ENCODE measurements at regions not wholly inside any gene's neighbourhood (a gene's known extent, or its start where the extent isn't known, plus 50 kb on each side); places are given as distances from the start of the nearest gene placed in this dataset.

GRCh38 chr13:71124230-71124629 is 742.8 kb downstream of the DACH1 start:
- H3K36me3 ChIP-seq (ENCODE audit: control insufficient read depth, insufficient read depth, low read length), result no peaks in the 10 kb centered on the region
- no peak for FAIRE-seq
- TF ChIP-seq CTCF (IDR thresholded peaks at IDR 0.05; ENCODE audit: insufficient read depth, low read length, severe bottlenecking), result no peak

GRCh38 chr13:71118779-71119364 is 748.1 kb downstream of the DACH1 start:
- Histone ChIP-seq H3K36me3 (ENCODE audit: control insufficient read depth, insufficient read depth, low read length) (no peaks in the 10 kb centered on the region), H3K4me3 (ENCODE audit: low read depth, low read length) (no peak overlapping the region), H3K27me3 (ENCODE audit: control insufficient read depth, insufficient read depth, low read length) (no peaks in the 10 kb centered on the region)
- no peak for DNase-seq (ENCODE audit: low read depth)
- TF ChIP-seq CTCF (IDR thresholded peaks at IDR 0.05; ENCODE audit: insufficient read depth, low read length, severe bottlenecking), result no peak
- no peak for FAIRE-seq

More at GRCh38 chr13:71124230-71124629, 742.8 kb downstream of the DACH1 start:
- no peak for DNase-seq (ENCODE audit: low read depth)
- no peaks in the 10 kb centered on the region for H3K27me3 ChIP-seq (ENCODE audit: control insufficient read depth, insufficient read depth, low read length)
- no peak overlapping the region for H3K4me3 ChIP-seq (ENCODE audit: low read depth, low read length)

GRCh38 chr13:71117920-71118319 is 749.1 kb downstream of the DACH1 start:
- no peak for TF ChIP-seq CTCF (IDR thresholded peaks at IDR 0.05; ENCODE audit: insufficient read depth, low read length, severe bottlenecking)
- Histone ChIP-seq H3K4me3 (ENCODE audit: low read depth, low read length) (no peak overlapping the region), H3K27me3 (ENCODE audit: control insufficient read depth, insufficient read depth, low read length) (no peaks in the 10 kb centered on the region), H3K36me3 (ENCODE audit: control insufficient read depth, insufficient read depth, low read length) (no peaks in the 10 kb centered on the region)
- DNase-seq (ENCODE audit: low read depth), result no peak
- FAIRE-seq, result no peak

GRCh38 chr13:71115301-71115700 is 751.7 kb downstream of the DACH1 start:
- no peak for FAIRE-seq
- Histone ChIP-seq H3K4me3 (ENCODE audit: low read depth, low read length) (no peak overlapping the region), H3K27me3 (ENCODE audit: control insufficient read depth, insufficient read depth, low read length) (no peaks in the 10 kb centered on the region), H3K36me3 (ENCODE audit: control insufficient read depth, insufficient read depth, low read length) (no peaks in the 10 kb centered on the region)
- TF ChIP-seq CTCF (IDR thresholded peaks at IDR 0.05; ENCODE audit: insufficient read depth, low read length, severe bottlenecking), result no peak
- no peak for DNase-seq (ENCODE audit: low read depth)

- H3K36me3 ChIP-seq (ENCODE audit: control insufficient read depth, insufficient read depth, low read length), result no peaks in the 10 kb centered on the region
- no peak overlapping the region for H3K4me3 ChIP-seq (ENCODE audit: low read depth, low read length)
- H3K27me3 ChIP-seq (ENCODE audit: control insufficient read depth, insufficient read depth, low read length), result no peaks in the 10 kb centered on the region
- TF ChIP-seq CTCF (IDR thresholded peaks at IDR 0.05; ENCODE audit: insufficient read depth, low read length, severe bottlenecking), result no peak
- FAIRE-seq (no peak), DNase-seq (ENCODE audit: low read depth) (no peak)
Measured at GRCh38 chr13:71096421-71096820, 770.6 kb downstream of the DACH1 start.

GRCh38 chr13:71090990-71091389 is 776.0 kb downstream of the DACH1 start:
- no peak for DNase-seq (ENCODE audit: low read depth)
- no peak for TF ChIP-seq CTCF (IDR thresholded peaks at IDR 0.05; ENCODE audit: insufficient read depth, low read length, severe bottlenecking)
- no peak overlapping the region for H3K4me3 ChIP-seq (ENCODE audit: low read depth, low read length)
- no peak for FAIRE-seq
- no peaks in the 10 kb centered on the region for H3K36me3 ChIP-seq (ENCODE audit: control insufficient read depth, insufficient read depth, low read length)
- H3K27me3 ChIP-seq (ENCODE audit: control insufficient read depth, insufficient read depth, low read length), result no peaks in the 10 kb centered on the region

Data from bronchial epithelial cell (primary cell).